Body of pancreas (tissue), 4 donors: ENCODE measurements at regions not wholly inside any gene's neighbourhood (a gene's known extent, or its start where the extent isn't known, plus 50 kb on each side); places are given as distances from the start of the nearest gene placed in this dataset.
"Not testable (repeated sequence)": the region's sequence is repeated elsewhere in the genome, so short reads cannot be mapped to it uniquely, and the experiment has no call there.

Source experiments
- CTCF ChIP-seq, 7 experiments: fragments of 450-650 bp in 4 of 7; fragments of 200-600 bp in 3 of 7; sonication (generic) in 3 of 7; IDR thresholded peaks; one replicate each; pipeline ENCODE4 v1.5.1; 2016 to 2019; ENCODE audit warnings: antibody characterized with exemption in 7 of 7
- POLR2A ChIP-seq, 3 donors: fragments of 450-650 bp; IDR thresholded peaks; one replicate each; pipeline ENCODE4 v1.6.1; 2016; ENCODE audit warnings: antibody characterized with exemption in 3 of 3, mild to moderate bottlenecking in 2 of 3

- not testable (repeated sequence) for TF ChIP-seq CTCF, POLR2A (IDR thresholded peaks at IDR 0.05)
Observed at GRCh38 chr10:45914740-45915139, 57.5 kb upstream of the TIMM23 start.
